Kidney (tissue), 10 donors: ENCODE measurements at regions not wholly inside any gene's neighbourhood (a gene's known extent, or its start where the extent isn't known, plus 50 kb on each side); places are given as distances from the start of the nearest gene placed in this dataset. TPM values are rescaled to one million over a fixed set of nuclear protein-coding genes. Genes with fewer than 3 reads are reported as not detected.
"Not testable (repeated sequence)": the region's sequence is repeated elsewhere in the genome, so short reads cannot be mapped to it uniquely, and the experiment has no call there.

Experiments used
- DNase-seq, 5 donors: peaks; one replicate each; pipeline ENCODE4 v3.0.0-alpha.2; 2013 to 2020
- FAIRE-seq: peaks from 2 replicates; lab custom pipeline; 2012; peaks lifted over from hg19 to GRCh38; lab: Jason Lieb, UNC
- H3K27ac ChIP-seq, 2 donors: one replicate each; pipeline ENCODE4 v1.7.0; 2013; ENCODE audit warnings: low read depth in 2 of 2, low read length in 2 of 2, inconsistent platforms in 1 of 2
- H3K27me3 ChIP-seq: one replicate; pipeline ENCODE4 v1.7.1; 2013; ENCODE audit warnings: low read length, inconsistent platforms; ENCODE audit not compliant: control insufficient read depth, insufficient read depth
- H3K36me3 ChIP-seq, 3 donors: one replicate each; pipeline versions ENCODE4 v1.7.0 to v1.7.1; 2013; ENCODE audit warnings: low read length in 3 of 3, control low read depth in 1 of 3, inconsistent platforms in 1 of 3; ENCODE audit not compliant: insufficient read depth in 3 of 3, control insufficient read depth in 2 of 3
- H3K4me1 ChIP-seq, 3 donors: one replicate each; pipeline versions ENCODE4 v1.7.0 to v1.7.1; 2013; ENCODE audit warnings: low read length in 3 of 3, inconsistent platforms in 1 of 3, low read depth in 1 of 3; ENCODE audit not compliant: control insufficient read depth in 2 of 3, insufficient read depth in 2 of 3
- H3K4me3 ChIP-seq, 3 donors: one replicate each; pipeline versions ENCODE4 v1.7.0 to v1.8.1; 2013; ENCODE audit warnings: low read length in 3 of 3, control low read depth in 1 of 3, inconsistent platforms in 1 of 3
- H3K9ac ChIP-seq, 3 donors: one replicate each; pipeline versions ENCODE4 v1.7.0 to v1.7.1; 2013; ENCODE audit warnings: low read length in 3 of 3, control low read depth in 1 of 3, inconsistent platforms in 1 of 3
- H3K9me3 ChIP-seq, 3 donors: one replicate each; pipeline versions ENCODE4 v1.7.0 to v1.7.1; 2013; ENCODE audit warnings: low read length in 3 of 3, control low read depth in 1 of 3, inconsistent platforms in 1 of 3; ENCODE audit not compliant: control insufficient read depth in 2 of 3, insufficient read depth in 1 of 3
- intact Hi-C: fragments of 100-400 bp; cut with DNase I; formaldehyde crosslinking; loops from one replicate; pipeline ENCODE4 v1.11.1; 2022
- microRNA-seq: library from miRNA; unstranded; fragments of <30 nt; microRNA quantifications from one replicate; pipeline ENCODE4 v1.2.0, GENCODE V29; 2020
- donor health status: control.
- donor health status: control.
- donor health status: DM: yes; HTN: yes; CAD: no.
- donor health status: Normal renal cell carcinoma (clear cell type).

DNA sequence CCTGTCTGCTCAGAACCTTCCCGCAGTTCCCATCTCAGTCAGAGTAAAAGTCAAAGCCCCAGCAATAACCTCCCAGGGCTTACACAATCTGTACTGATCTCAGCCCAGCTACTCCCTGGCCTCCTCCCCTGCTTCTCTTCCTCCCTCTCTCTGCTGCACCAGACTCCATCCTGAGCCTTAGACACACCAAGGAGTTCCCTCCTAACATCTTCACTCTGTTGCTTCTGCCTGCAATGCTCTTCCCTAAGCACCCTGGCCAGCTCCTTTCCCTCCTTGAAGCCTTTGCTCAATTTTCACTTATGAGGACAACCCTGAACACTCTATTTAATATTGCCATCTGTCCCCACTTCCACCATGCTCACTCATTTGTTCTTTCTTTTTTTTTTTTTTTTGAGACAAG, 173.7 kb upstream of the POTED start:
- intact Hi-C loops, H3K27me3 ChIP-seq, H3K36me3 ChIP-seq, H3K27ac ChIP-seq, FAIRE-seq, H3K4me3 ChIP-seq, DNase-seq, H3K4me1 ChIP-seq, H3K9ac ChIP-seq, H3K9me3 ChIP-seq: not testable (repeated sequence)

GRCh38 chr21:13447767-13448166, 161.8 kb upstream of the POTED start:
- FAIRE-seq, H3K9me3 ChIP-seq, H3K4me1 ChIP-seq, H3K9ac ChIP-seq, intact Hi-C loops, H3K27ac ChIP-seq, H3K36me3 ChIP-seq, H3K27me3 ChIP-seq, DNase-seq, H3K4me3 ChIP-seq: not testable (repeated sequence)

- H3K36me3 ChIP-seq, H3K4me1 ChIP-seq, FAIRE-seq, H3K27me3 ChIP-seq, intact Hi-C loops, H3K27ac ChIP-seq, H3K9ac ChIP-seq, H3K4me3 ChIP-seq, DNase-seq, H3K9me3 ChIP-seq: not testable (repeated sequence)
Measured at GRCh38 chr21:13463562-13463961, 146.0 kb upstream of the POTED start.

Small RNA genes lying in the stretch of these regions (microRNA-seq; reads per million reads assigned to microRNA genes)
- not detected for gene MIR3156-3
